Stimulated activated CD4-positive, alpha-beta T cell treated with anti-CD3 and anti-CD28 coated beads, TNF-alpha, amount 100 ng/mL, for 4 hours (primary cell): ENCODE measurements at regions not wholly inside any gene's neighbourhood (a gene's known extent, or its start where the extent isn't known, plus 50 kb on each side); places are given as distances from the start of the nearest gene placed in this dataset.

Source experiments
- DNase-seq, 3 experiments: peaks; one replicate each; pipeline ENCODE4 v3.0.0-alpha.2; 2020; ENCODE audit warnings: low read depth in 3 of 3

DNA sequence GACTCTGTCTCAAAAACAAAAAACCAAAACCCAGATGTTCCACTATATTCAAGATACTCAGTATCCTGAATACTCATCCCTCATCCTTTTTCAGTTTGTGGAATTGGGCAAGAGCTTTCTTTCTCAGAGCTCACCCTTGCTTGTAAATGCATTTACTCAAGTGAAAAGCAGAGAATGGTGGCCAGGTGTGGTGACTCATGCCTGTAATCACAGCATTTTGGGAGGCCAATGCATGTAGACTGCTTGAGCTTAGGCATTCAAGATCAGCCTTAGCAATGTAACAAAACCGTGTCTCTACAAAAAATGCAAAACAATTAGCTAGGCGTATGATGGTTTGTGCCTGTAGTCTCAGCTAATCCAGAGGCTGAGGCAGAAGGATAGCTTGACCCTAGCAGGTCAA lies 553.2 kb upstream of the AMELY start:
- DNase-seq: no peak

DNA sequence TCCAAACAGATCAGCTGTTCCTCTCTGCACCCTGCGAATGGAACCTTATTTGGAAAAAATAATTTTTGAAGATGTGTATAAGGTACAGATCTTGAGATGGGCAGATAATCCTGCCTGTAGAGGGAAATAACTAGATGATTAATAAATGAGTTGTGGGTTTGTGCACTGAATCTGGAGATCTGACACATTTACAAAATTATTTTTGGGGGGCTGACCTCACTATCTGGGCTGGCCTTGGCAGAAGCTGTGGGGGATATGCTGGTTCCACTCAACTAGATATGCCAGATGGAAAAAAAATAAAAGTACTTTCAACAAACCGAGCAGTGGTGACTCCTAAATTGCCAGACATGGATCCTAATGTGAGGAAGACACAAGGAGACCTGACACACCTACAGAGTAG lies 552.2 kb upstream of the AMELY start:
- no peak for DNase-seq

DNA sequence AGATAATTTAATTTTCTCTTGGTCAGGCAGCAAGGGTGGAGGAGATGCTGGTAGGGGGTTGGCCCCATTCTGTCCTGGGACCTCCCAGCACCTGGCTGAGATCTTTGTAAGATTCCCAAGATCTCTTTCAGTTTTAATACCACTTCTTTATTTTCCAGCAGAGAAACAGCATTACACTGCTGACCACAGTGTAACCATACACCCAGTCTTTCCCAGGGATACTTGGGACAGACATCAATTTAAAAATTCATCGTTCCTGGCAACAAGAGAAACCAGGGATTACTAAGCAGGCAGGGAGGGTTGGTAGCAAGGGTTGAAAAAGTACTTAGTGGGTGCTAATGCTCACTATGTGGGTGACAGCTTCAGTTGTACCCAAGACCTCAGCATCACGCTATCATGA lies 551.6 kb upstream of the AMELY start:
- no peak for DNase-seq

DNA sequence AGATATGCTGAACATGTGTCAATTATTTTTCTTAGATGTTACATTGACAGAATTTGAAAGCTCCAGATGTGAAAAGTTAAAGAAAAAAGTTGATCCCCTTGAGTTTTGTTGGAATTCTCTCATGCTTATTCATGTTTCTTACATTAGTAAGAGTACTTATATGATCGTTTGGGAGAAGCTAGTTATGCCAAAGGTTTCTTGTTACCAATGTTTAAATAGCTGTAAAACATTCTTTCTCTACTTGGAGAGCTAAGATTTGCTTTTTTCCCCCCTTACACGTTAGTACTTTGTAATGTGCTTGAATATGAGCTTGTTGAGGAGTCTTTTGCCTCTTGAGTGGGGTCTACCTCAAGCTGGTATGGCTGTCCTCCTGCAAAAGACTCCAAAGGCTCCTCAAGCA lies 551.1 kb upstream of the AMELY start:
- DNase-seq: no peak

DNA sequence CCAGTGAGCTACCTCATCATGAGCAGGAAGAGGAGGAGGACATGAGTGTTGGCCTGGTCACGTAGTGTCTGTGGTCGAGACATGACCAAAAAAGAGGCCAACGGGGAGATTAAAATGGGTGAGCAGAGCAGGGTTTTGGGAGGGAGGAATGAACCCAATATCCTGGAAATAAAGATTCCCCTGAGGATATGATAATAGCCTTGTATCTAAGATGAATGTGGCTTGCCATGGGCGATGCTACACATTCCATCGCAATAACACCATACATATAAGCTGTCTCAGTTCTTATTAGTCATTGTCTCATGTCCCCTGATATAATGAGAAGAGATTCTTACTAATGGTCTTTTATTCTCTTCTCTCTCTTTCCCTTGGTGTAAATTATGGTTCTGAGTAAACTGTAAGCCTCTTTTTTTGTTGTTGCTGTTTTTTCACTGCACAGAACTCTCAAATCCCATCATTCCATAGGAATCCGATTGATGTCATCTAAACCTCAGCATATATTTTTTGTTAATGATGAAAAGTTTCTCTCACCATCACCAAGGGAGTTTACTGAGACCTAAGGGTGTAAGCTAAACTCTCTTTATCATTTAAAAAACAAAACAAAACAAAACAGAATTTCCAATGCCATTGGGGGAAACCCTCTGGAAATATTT lies 550.4 kb upstream of the AMELY start:
- DNase-seq: no peak

DNA sequence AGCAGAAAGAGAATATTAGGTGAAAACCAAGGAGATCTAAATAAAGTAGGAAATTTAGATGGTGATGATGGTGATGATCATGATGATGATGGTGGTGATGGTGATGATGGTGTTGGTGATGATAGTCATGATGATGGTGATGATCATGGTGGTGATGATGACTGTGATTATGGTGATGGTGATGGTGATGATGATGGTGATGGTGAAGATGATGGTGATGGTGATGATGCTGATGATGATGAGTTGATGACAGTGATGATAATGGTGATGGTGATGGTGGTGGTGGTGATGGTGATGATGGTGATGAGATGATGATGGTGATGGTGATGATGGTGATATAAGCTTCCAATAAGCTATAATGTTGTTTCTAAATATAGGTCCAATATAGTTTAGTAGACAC lies 548.2 kb upstream of the AMELY start:
- DNase-seq: no peak

DNA sequence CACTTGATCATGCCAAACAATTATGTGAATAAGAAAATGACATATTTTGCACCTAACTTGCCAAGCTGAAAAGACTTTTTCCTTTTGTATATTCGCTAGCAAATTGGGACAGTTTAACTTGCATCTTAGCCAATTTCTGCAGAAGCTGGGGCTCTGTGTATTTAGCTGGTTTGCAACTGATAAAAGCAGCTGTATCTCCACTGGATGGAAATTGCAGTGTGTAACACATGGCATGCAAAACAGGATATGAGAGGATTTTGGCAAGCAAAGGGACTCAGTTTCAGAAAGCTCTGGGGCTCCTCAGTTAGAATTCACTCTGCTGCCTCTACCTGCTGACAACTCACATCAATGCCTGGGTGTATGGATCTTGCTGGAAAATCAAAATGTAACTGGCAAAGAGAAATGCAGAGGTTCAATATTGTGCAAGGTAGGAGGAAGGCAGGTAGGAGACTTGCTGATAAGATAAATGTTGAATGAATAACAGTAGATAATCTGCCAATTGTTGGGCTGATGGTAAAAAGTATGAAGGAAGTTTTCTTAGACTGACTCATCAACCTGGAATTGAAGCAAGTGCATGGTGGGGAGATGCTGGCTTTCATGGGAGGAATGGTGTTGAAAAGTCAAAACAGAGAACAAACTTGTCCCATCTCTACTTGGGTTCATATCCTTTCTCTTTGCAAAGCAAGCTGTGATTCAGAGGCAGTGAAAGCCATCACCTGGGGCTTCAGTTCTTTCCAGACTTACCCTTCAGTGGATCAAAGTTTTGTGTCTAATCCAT lies 546.9 kb upstream of the AMELY start:
- no peak for DNase-seq

DNA sequence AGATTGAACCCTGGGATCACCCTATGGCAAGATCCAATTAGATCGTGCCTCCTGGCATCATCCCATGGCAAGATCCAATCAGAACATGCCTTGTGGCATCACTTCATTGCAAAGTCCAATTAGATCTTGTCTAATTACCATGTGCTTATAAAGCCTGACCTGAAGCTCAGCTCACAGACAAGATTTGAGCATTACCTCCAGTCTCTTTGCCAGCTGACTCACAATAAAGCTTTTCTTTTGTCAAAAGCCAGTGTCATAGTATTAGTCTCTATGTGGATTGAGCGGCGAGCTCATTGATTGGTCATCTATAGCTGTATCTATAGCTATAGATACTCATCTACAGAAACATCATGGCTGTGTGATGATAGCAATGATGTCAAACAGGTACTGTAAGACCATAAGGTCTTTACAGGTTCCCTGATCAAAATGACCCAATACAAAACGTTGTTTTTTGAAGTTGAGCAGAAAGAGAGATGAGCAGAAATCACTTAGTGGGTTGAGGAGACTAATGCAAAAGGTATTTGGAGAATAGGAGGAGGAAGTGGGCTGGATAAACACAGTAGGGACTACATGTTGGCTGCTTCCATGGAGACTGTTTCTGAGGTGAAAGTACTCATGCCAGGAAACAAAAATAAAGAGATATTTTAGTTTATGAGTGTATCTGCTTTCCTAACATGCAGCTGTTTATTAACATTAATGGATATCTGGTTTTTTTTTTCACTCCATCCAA lies 545.9 kb upstream of the AMELY start:
- no peak for DNase-seq

DNA sequence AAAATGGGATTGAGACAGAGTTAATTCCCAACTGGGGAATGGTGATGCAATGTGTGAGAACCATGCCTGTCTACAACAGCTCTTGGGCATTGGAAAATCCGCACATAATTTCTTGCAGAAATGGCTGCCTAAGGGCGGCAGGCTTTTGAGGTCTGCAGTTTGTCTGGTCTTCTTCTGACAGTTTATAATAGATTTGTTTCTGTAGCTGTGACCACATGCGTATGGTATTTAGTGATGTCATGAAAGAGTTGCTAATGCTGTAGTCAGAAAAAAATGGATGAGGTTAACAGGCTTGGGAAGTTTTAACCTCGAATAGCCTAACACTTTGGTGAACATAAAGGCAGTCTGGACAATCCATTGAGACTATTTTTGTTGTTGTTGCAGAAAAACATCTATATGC lies 544.1 kb upstream of the AMELY start:
- no peak for DNase-seq

DNA sequence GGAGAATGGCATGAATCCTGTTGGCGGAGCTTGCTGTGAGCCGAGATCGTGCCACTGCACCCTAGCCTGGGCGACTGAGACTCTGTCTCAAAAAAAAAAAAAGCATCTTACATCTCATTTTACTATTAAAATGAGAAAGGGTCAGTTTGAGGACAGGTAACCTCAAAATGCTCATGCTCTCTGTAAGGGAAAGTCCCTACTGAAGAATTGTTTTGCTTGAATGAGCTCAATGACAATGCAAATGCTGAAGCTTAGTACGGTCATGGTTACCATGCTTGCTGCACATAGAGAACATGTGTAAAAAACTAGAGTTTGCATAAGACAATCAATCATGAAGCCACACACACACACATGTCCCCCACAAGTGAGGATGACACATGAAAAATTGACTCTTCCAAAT lies 541.8 kb upstream of the AMELY start:
- no peak for DNase-seq

DNA sequence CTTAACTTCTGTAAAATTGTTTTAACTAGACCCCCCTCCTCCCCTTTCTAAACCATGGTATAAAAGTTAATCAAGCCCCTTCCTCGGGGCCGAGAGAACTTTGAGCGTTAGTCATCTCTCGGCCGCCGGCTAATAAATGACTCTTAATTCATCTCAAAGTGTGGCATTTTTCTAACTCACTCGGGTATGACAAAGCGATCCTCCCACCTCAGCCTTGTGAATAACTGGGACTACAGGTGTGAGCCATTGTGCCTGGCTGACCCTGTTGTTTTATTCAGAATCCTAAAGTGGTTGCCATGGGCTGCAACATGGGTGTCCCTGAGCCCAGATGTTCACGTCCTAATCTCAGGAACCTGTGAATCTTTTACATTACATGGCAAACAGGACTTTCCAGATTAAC lies 540.7 kb upstream of the AMELY start:
- no peak for DNase-seq

DNA sequence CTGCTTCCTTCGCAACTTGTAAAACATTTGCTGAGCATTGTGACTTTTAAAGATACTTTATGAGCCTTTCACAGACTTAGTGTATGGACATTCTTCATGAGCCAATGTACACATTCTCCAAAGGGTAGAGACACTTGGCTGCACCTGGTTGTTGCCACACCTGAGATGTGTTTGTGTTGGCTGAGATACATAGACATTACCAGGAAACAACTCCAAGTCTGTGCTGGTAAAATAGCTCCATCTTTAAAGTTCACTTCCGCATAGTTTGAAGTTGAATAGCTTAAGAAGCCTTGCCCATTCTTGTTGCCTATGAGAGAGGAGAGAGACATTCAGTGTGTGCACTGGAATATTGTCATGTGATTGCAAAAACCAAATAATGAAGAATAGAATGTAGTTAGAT lies 538.3 kb upstream of the AMELY start:
- no peak for DNase-seq

DNA sequence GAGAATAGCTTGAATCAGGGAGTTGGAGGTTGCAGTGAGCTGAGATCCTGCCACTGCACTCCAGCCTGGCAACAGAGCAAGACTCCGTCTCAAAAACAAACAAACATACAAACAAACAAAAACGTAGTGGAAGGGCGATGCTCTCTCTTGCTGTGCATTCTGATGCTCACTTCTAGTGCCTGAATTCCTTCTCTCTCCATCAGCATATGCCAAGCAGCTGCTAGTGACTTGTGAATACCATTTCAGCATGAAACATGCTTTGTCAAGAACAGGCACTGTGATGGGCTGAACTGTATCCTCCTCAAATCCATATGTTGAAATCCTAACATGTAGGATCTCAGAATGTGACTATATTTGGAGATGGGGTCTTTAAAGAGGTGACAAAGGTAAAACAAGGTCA lies 537.1 kb upstream of the AMELY start:
- DNase-seq: no peak

DNA sequence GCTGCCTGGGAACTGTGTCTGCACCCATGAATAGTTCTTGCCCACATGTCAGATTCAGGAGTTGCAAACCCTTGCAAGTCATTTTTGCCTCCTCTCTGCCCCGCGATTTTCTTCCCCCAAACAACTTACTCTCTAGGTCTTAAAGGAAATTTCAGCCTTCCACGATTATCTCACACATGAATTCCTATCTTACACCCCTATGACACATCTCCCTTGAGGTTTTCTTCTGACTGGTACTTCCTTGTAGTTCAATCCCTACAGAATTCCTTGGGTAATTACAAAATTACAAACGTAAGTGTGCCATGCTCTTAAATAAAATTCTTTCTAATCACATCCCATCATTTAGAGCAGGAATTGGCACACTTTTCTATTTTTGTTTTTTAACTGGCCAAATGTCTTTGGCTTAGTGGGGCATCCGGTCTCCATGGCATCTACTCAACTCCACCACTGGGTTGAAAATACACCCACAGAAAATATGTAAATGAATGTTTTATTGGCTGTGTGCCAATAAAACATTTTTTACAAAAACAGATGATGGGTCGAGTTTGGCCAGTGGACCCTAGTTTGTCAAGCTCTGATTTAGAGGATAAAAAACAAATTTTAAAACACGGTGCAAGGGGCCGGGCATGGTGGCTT lies 536.4 kb upstream of the AMELY start:
- no peak for DNase-seq

DNA sequence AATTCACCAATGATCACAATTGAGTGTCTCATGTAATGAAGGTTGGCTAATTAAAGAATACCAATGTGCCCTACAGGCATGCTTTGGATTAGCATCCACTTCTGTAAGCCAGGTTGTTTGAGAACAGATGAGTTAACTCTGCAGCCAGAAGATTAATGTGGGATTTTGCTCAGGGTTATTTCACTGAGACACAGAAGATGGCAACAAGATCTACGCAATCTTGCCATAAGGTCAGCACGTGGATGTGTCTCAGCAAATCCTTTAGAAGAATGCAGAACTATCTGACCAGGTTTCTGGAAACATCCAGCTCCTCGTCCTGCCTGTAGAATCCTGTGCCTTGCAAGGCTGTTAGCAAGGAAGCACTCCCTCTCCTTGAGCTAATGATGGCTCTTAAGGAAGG lies 532.6 kb upstream of the AMELY start:
- no peak for DNase-seq

DNA sequence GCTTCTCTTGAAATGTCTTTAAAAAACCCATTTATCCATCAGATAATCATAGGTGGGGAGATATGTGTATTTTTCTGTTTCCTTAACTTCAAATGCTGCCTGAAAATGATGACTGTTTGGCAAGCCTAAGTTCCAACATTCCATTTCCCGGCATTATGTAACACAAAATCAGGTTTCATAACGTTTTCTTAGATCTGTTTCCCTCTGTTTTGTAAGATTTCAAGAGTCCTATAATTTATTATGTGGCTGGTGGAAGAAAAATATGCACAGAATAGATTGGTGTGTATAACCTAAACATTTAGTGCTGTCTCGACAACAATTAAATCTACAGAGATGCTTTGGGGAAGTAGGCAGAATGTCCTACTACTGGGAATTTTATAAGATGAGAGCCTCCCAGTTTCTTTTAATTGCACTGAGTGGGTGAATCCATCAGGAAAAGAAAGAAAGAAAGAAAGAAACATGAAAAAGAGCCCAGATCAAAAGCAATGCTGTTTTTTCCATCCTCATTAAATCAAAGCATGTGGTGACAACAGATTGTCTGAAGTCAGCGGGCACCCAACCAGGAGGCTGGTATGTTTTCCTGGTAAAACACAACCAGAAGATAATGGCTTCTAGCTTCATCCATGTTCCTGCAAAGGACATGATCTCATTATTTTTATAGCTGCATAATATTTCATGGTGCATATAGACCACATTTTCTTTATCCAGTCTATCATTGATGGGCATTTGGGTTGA lies 529.4 kb upstream of the AMELY start:
- DNase-seq: no peak

DNA sequence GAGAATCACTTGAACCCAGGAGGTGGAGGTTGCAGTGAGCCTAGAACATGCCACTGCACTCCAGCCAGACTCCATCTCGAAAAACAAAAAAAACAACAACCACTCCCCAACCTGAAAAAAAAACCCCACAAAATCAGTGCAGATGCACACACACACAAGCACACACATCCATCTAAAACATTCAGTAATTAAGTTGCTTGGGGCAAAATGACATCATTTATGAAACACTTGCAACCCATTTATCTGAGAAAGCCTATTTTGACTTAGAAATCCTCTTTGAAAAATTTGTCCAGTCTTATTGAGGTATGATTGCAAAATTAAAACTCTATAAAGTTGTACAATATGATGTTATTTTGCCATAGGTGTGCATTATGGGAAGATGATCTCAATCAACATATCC lies 525.5 kb upstream of the AMELY start:
- DNase-seq: no peak

DNA sequence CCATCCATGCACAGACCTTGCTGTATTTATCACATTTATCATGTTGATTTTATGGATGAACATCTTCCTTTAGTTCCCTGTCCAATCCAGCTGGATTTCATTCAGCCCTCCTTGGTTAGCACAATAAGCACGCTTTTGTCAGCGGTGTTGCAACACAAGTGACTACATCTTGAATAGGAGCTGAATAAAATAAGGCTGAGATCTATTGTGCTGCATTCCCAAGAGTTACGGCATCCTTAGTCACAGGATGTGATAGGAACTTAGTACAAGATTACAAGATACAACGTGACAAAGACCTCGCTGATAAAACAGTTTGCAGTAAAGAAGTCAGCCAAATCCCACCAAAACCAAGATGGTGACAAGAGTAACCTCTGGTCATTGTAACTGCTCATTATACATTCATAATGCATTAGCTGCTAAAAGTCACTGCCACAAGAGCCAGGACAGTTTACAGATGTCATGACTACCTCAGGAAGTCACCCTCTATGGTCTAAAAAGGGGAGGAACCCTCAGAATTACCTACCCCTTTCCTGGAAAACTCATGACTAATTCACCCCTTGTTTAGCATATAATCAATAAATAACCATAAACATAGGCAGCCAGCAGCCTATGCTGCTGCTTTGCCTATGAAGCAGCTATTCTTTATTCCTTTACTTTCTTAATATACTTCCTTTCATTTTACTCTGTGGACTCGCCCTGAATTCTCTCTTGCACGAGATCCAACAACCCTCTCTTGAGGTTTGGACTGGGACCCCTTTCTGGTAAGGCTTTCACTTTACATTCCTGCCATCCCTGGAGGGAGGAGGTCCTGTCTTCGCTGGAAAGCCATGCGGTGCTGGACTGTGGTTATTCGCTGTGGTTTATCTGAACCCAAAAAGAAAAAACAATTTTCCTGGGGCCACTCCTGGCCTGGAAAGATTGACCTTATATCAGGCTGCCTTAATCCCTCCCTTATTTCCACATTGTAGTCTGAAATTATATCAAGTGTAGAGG lies 522.6 kb upstream of the AMELY start:
- no peak for DNase-seq

DNA sequence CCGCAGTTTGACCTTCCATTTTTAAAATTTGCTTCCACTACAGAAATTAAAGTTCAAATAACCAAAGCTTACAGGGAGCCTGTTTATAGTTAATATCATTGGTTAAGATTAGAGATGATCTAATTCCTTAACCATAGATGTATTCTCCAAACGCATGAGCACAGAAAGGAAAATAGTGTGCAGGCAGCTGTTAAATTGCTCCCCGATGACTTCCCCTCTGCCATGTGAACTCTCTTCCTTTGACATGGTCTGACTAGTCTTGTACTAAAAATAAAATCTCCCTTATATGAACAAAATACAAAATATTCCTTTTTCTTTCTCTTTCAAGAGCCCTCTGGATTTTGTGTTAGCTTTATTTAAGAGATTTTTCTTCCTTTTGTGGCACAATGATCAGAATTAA lies 507.6 kb upstream of the AMELY start:
- DNase-seq: no peak

DNA sequence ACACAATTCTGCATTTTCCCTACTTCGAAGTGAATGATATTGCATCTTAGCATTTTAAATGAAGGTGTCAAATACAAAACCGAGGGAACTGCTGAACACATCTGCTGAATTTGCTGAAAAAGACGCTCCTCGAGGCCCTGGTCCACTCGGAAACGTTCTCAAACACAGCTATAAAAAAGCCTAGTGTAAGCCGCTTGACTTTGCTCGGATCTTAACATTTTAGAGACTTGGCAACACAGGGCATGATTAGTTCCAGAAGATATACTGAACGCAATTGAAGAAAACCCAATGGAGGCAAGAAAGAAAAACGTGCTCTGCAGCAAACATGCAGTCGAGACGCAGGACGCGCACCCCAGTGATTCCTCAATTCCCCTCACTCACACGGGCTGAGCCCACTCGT lies 506.4 kb upstream of the AMELY start:
- DNase-seq: no peak

DNA sequence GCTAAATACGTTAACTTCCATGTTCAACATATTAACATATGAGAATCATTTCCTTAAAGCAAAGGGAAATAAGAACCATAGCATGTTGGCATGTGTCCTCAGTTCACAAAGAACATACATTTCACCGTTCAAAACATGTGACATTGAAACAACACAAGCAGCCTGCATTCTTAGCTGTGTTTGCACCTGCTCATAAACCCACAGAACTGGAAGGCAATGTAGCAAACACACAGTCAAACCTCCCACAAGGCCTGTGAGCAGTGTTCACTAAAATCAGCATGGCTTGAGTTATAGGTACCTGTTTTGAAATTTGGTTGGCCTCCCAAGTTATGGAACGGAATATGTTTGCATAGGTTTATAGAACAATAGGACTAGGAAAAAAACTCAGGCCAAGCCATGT lies 504.9 kb upstream of the AMELY start:
- DNase-seq: no peak
